SK-N-SH (cell line): ENCODE measurements at regions not wholly inside any gene's neighbourhood (a gene's known extent, or its start where the extent isn't known, plus 50 kb on each side); places are given as distances from the start of the nearest gene placed in this dataset.

Source experiments
- CTCF ChIP-seq: fragments of 200-600 bp; sonication (generic); IDR thresholded peaks from 2 replicates; pipeline ENCODE4 v1.6.1; 2017; ENCODE audit warnings: antibody characterized with exemption, mild to moderate bottlenecking, moderate library complexity
- FOSL2 ChIP-seq: IDR thresholded peaks from 2 replicates; pipeline ENCODE4 v1.4.0; 2012; ENCODE audit warnings: low read depth, mild to moderate bottlenecking, moderate library complexity, borderline replicate concordance
- GATA2 ChIP-seq: sonication (generic); formaldehyde crosslinking; IDR thresholded peaks from 2 replicates; pipeline ENCODE4 v1.5.0; 2020; ENCODE audit warnings: mild to moderate bottlenecking, missing genetic modification reagents
- MXI1 ChIP-seq: IDR thresholded peaks from 2 replicates; pipeline ENCODE4 v1.6.1; 2012; ENCODE audit warnings: mild to moderate bottlenecking, low read depth, low read length, improper control_type of control experiment
- NFIC ChIP-seq: IDR thresholded peaks from 2 replicates; pipeline ENCODE4 v1.4.0; 2012; ENCODE audit warnings: borderline replicate concordance
- NRF1 ChIP-seq: IDR thresholded peaks from 2 replicates; pipeline ENCODE4 v1.6.1; 2012; ENCODE audit warnings: low read depth, mild to moderate bottlenecking, low read length
- RAD21 ChIP-seq: IDR thresholded peaks from 2 replicates; pipeline ENCODE4 v1.6.1; 2012; ENCODE audit warnings: mild to moderate bottlenecking, low read length
- REST ChIP-seq: IDR thresholded peaks from 2 replicates; pipeline ENCODE4 v1.6.1; 2012; ENCODE audit warnings: mild to moderate bottlenecking, low read depth, low read length, moderate library complexity
- SIN3A ChIP-seq: IDR thresholded peaks from 2 replicates; pipeline ENCODE4 v1.6.1; 2012; ENCODE audit warnings: low read depth, mild to moderate bottlenecking, low read length, moderate library complexity, borderline replicate concordance
- YY1 ChIP-seq: IDR thresholded peaks from 2 replicates; pipeline ENCODE4 v1.4.0; 2012; ENCODE audit warnings: low read depth, mild to moderate bottlenecking

GRCh38 chr2:8454797-8455196, 227.1 kb upstream of the ID2 start:
- TF ChIP-seq CTCF: no peak
- TF ChIP-seq YY1: no peak
- no peak for TF ChIP-seq RAD21
- TF ChIP-seq FOSL2: no peak
- TF ChIP-seq NFIC: no peak
- TF ChIP-seq MXI1: no peak
- TF ChIP-seq REST: no peak
- no peak for TF ChIP-seq SIN3A
- TF ChIP-seq GATA2: no peak
- no peak for TF ChIP-seq NRF1
